ENCODE measurements at regions not wholly inside any gene's neighbourhood (a gene's known extent, or its start where the extent isn't known, plus 50 kb on each side); places are given as distances from the start of the nearest gene placed in this dataset.

- no peak overlapping the region for H2AFZ ChIP-seq (ENCODE audit: low read depth, low read length)
- no peak overlapping the region for H3K9ac ChIP-seq (ENCODE audit: low read depth, low read length)
- H3K79me2 ChIP-seq (ENCODE audit: insufficient read depth, low read length) = no peaks in the 10 kb centered on the region
- H3K27me3 ChIP-seq (ENCODE audit: insufficient read depth, low read length, poor library complexity) = no peaks in the 10 kb centered on the region
- no peak overlapping the region for H3K27ac ChIP-seq (ENCODE audit: low read length)
- H3K4me1 ChIP-seq (ENCODE audit: insufficient read depth, low read length) = no peaks in the 10 kb centered on the region
- no peak for DNase-seq
- H4K20me1 ChIP-seq (ENCODE audit: insufficient read depth, low read length) = no peaks in the 10 kb centered on the region
- H3K9me3 ChIP-seq (ENCODE audit: insufficient read depth, low read length, severe bottlenecking) = no peaks in the 10 kb centered on the region
- H3K36me3 ChIP-seq (ENCODE audit: insufficient read depth, low read length) = no peaks in the 10 kb centered on the region
- H3K4me2 ChIP-seq (ENCODE audit: insufficient read depth, low read length) = no peak overlapping the region
- ATAC-seq (ENCODE audit: insufficient read depth, low read depth) = no peak
- TF ChIP-seq CTCF (IDR thresholded peaks at IDR 0.05; ENCODE audit: borderline replicate concordance, extremely low read depth, low read length, poor library complexity, severe bottlenecking) (no peak), EZH2 (IDR thresholded peaks at IDR 0.05; ENCODE audit: borderline replicate concordance, low read depth, low read length, severe bottlenecking) (no peak)
- H3K4me3 ChIP-seq (ENCODE audit: low read depth in 1 of 2, low read length in 2 of 2) = no peak overlapping the region
Observed at GRCh38 chr4:22921936-22922335, 229.2 kb downstream of the GBA3 start.

DNA sequence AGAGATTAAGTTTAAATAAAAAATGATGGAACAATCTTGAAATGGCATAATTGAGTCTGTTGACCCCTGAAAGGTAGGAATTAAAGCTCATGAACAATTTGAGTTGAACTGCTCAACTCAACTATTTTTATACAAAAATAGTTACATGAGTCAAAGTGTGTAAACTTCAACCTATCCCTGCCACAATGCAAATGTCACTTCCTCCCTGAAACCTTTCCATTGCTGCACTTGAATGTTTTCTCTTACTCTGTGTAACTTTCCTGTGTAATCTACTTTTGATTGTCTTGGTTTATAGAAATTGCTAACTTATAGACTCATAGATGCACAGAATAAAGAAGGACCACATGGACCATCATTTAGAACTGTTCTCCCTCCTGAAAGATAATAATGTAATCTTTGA, 218.5 kb downstream of the GBA3 start:
- no peak for DNase-seq
- no peak for TF ChIP-seq CTCF (IDR thresholded peaks at IDR 0.05; ENCODE audit: borderline replicate concordance, extremely low read depth, low read length, poor library complexity, severe bottlenecking)
- no peak for TF ChIP-seq EZH2 (IDR thresholded peaks at IDR 0.05; ENCODE audit: borderline replicate concordance, low read depth, low read length, severe bottlenecking)
- H4K20me1 ChIP-seq (ENCODE audit: insufficient read depth, low read length) = no peaks in the 10 kb centered on the region
- no peaks in the 10 kb centered on the region for H3K27me3 ChIP-seq (ENCODE audit: insufficient read depth, low read length, poor library complexity)
- ATAC-seq (ENCODE audit: insufficient read depth, low read depth) = no peak
- H3K27ac ChIP-seq (ENCODE audit: low read length) = no peak overlapping the region
- H3K4me1 ChIP-seq (ENCODE audit: insufficient read depth, low read length) = no peaks in the 10 kb centered on the region
- H3K9me3 ChIP-seq (ENCODE audit: insufficient read depth, low read length, severe bottlenecking) = peaks cover 2% of the 10 kb centered on the region
- H3K4me3 ChIP-seq (ENCODE audit: low read depth in 1 of 2, low read length in 2 of 2) = no peak overlapping the region
- H3K79me2 ChIP-seq (ENCODE audit: insufficient read depth, low read length) = no peaks in the 10 kb centered on the region
- no peak overlapping the region for H2AFZ ChIP-seq (ENCODE audit: low read depth, low read length)
- no peaks in the 10 kb centered on the region for H3K36me3 ChIP-seq (ENCODE audit: insufficient read depth, low read length)
- no peak overlapping the region for H3K9ac ChIP-seq (ENCODE audit: low read depth, low read length)
- no peak overlapping the region for H3K4me2 ChIP-seq (ENCODE audit: insufficient read depth, low read length)

DNA sequence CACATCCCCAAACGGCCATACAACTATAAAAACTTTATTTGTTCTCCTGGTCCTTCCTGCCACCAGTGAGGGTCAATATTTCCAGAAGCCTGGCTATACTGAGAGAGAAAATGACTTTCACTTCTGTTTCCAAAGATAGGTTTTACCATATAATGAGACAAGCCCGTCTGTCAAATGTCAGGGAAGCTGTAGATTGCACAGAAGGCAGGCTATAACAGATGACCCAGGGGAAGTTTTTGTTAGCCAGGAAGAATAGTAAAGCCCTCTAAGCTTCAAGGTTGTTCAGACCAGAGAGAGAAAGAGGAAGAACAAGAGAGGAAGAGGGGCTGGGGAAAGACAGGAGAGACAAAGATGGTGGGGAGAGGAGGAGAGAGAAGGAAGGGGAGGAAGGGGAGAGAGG, 217.5 kb downstream of the GBA3 start:
- Histone ChIP-seq H2AFZ (ENCODE audit: low read depth, low read length) (no peak overlapping the region), H3K36me3 (ENCODE audit: insufficient read depth, low read length) (no peaks in the 10 kb centered on the region), H4K20me1 (ENCODE audit: insufficient read depth, low read length) (no peaks in the 10 kb centered on the region), H3K4me3 (ENCODE audit: low read depth in 1 of 2, low read length in 2 of 2) (no peak overlapping the region), H3K4me2 (ENCODE audit: insufficient read depth, low read length) (no peak overlapping the region), H3K27ac (ENCODE audit: low read length) (no peak overlapping the region), H3K79me2 (ENCODE audit: insufficient read depth, low read length) (no peaks in the 10 kb centered on the region), H3K4me1 (ENCODE audit: insufficient read depth, low read length) (no peaks in the 10 kb centered on the region), H3K9me3 (ENCODE audit: insufficient read depth, low read length, severe bottlenecking) (peaks cover 2% of the 10 kb centered on the region), H3K27me3 (ENCODE audit: insufficient read depth, low read length, poor library complexity) (no peaks in the 10 kb centered on the region), H3K9ac (ENCODE audit: low read depth, low read length) (no peak overlapping the region)
- no peak for DNase-seq
- ATAC-seq (ENCODE audit: insufficient read depth, low read depth) = no peak
- TF ChIP-seq CTCF (IDR thresholded peaks at IDR 0.05; ENCODE audit: borderline replicate concordance, extremely low read depth, low read length, poor library complexity, severe bottlenecking) (no peak), EZH2 (IDR thresholded peaks at IDR 0.05; ENCODE audit: borderline replicate concordance, low read depth, low read length, severe bottlenecking) (no peak)

GRCh38 chr4:22906045-22906444, 213.3 kb downstream of the GBA3 start:
- no peak for DNase-seq
- H3K27ac ChIP-seq (ENCODE audit: low read length) = no peak overlapping the region
- no peak for ATAC-seq (ENCODE audit: insufficient read depth, low read depth)
- H3K27me3 ChIP-seq (ENCODE audit: insufficient read depth, low read length, poor library complexity) = no peaks in the 10 kb centered on the region
- no peaks in the 10 kb centered on the region for H3K79me2 ChIP-seq (ENCODE audit: insufficient read depth, low read length)
- no peaks in the 10 kb centered on the region for H4K20me1 ChIP-seq (ENCODE audit: insufficient read depth, low read length)
- no peak overlapping the region for H2AFZ ChIP-seq (ENCODE audit: low read depth, low read length)
- no peaks in the 10 kb centered on the region for H3K36me3 ChIP-seq (ENCODE audit: insufficient read depth, low read length)
- H3K9me3 ChIP-seq (ENCODE audit: insufficient read depth, low read length, severe bottlenecking) = peaks cover 2% of the 10 kb centered on the region
- H3K4me3 ChIP-seq (ENCODE audit: low read depth in 1 of 2, low read length in 2 of 2) = no peak overlapping the region
- TF ChIP-seq EZH2 (IDR thresholded peaks at IDR 0.05; ENCODE audit: borderline replicate concordance, low read depth, low read length, severe bottlenecking) (no peak), CTCF (IDR thresholded peaks at IDR 0.05; ENCODE audit: borderline replicate concordance, extremely low read depth, low read length, poor library complexity, severe bottlenecking) (no peak)
- H3K9ac ChIP-seq (ENCODE audit: low read depth, low read length) = no peak overlapping the region
- no peak overlapping the region for H3K4me2 ChIP-seq (ENCODE audit: insufficient read depth, low read length)
- H3K4me1 ChIP-seq (ENCODE audit: insufficient read depth, low read length) = no peaks in the 10 kb centered on the region

Data from DND-41 (cell line).